Endothelial cell of umbilical vein (primary cell): ENCODE measurements at regions not wholly inside any gene's neighbourhood (a gene's known extent, or its start where the extent isn't known, plus 50 kb on each side); places are given as distances from the start of the nearest gene placed in this dataset.

ENCODE experiments used
- BruUV-seq: library from RNA; stranded (reverse); fragments of 400-500 nt; replicated peaks from 2 replicates; lab custom pipeline; 2021; lab: Mats Ljungman, UMichigan
- CTCF ChIA-PET: fragments of 300-600, 350-600 bp; sonication (Branson Sonifier 250); formaldehyde crosslinking; loops from one replicate; lab custom pipeline; 2021; ENCODE audit warnings: antibody characterized with exemption, inconsistent platforms; lab: Charles Lee
- POLR2A ChIA-PET: fragments of 300-600, 350-600 bp; sonication (Branson Sonifier 250); formaldehyde crosslinking; loops from one replicate; lab custom pipeline; 2021; ENCODE audit warnings: antibody characterized with exemption, inconsistent platforms; lab: Charles Lee
- DNase-seq: peaks from one replicate; pipeline ENCODE4 v3.0.0-alpha.2; 2011; ENCODE audit warnings: low read depth, low spot score
- FAIRE-seq: peaks from 2 replicates; lab custom pipeline; 2011; peaks lifted over from hg19 to GRCh38; lab: Jason Lieb, UNC
- H2AFZ ChIP-seq: 2 replicates; pipeline ENCODE4 v1.6.0; 2012; ENCODE audit warnings: low read depth, low read length, control low read depth, inconsistent platforms
- H3K27ac ChIP-seq: 2 replicates; pipeline ENCODE4 v1.5.1; 2011; ENCODE audit warnings: low read depth, mild to moderate bottlenecking, control low read depth, low read length, moderate library complexity; ENCODE audit not compliant: insufficient read depth
- H3K27me3 ChIP-seq, 2 experiments: 2 replicates each; pipeline versions ENCODE4 v1.6.0 to v1.6.1; 2011; ENCODE audit warnings: low read length in 2 of 2, mixed read lengths in 1 of 2; ENCODE audit not compliant: control insufficient read depth in 2 of 2, insufficient read depth in 2 of 2
- H3K36me3 ChIP-seq, 2 experiments: 2 replicates in 1 of 2; 3 replicates in 1 of 2; pipeline ENCODE4 v1.5.1; 2011; ENCODE audit warnings: low read length in 2 of 2, mild to moderate bottlenecking in 1 of 2, moderate library complexity in 1 of 2; ENCODE audit not compliant: control insufficient read depth in 2 of 2, insufficient read depth in 2 of 2; ENCODE audit errors: extremely low read depth in 1 of 2
- H3K4me1 ChIP-seq: 3 replicates; pipeline ENCODE4 v1.5.1; 2011; ENCODE audit warnings: mild to moderate bottlenecking, low read length; ENCODE audit not compliant: control insufficient read depth, insufficient read depth; ENCODE audit errors: extremely low read depth
- H3K4me2 ChIP-seq: 2 replicates; pipeline ENCODE4 v1.6.1; 2011; ENCODE audit warnings: low read length, control low read depth, mixed read lengths; ENCODE audit not compliant: insufficient read depth
- H3K4me3 ChIP-seq, 3 experiments: fragments of 200-600 bp in 1 of 3; sonication (generic), shearing (Covaris generic) in 1 of 3; replicated peaks in 1 of 3; 2 replicates each; pipeline ENCODE4 v1.5.1; 2011 to 2016; ENCODE audit warnings: control low read depth in 3 of 3, low read length in 3 of 3, mild to moderate bottlenecking in 2 of 3, inconsistent platforms in 1 of 3, low read depth in 1 of 3, moderate library complexity in 1 of 3; ENCODE audit not compliant: insufficient read depth in 1 of 3
- H3K79me2 ChIP-seq: 2 replicates; pipeline ENCODE4 v1.6.0; 2012; ENCODE audit warnings: low read length, inconsistent platforms; ENCODE audit not compliant: control insufficient read depth, insufficient read depth
- H3K9ac ChIP-seq: replicated peaks from 2 replicates; pipeline ENCODE3; 2011; ENCODE audit warnings: low read length, control low read depth; ENCODE audit not compliant: insufficient read depth; ENCODE audit errors: extremely low read depth
- H3K9me1 ChIP-seq: replicated peaks from 3 replicates; pipeline ENCODE4 v1.6.0; 2011; ENCODE audit warnings: mild to moderate bottlenecking, low read length; ENCODE audit not compliant: control insufficient read depth, insufficient read depth; ENCODE audit errors: extremely low read depth
- H3K9me3 ChIP-seq: replicated peaks from 2 replicates; pipeline ENCODE4 v1.5.1; 2012; ENCODE audit warnings: low read length, inconsistent platforms; ENCODE audit not compliant: control insufficient read depth, insufficient read depth
- H4K20me1 ChIP-seq: replicated peaks from 2 replicates; pipeline ENCODE3; 2011; ENCODE audit warnings: mild to moderate bottlenecking, low read length; ENCODE audit not compliant: control insufficient read depth, insufficient read depth; ENCODE audit errors: extremely low read depth
- FOS ChIP-seq: IDR thresholded peaks from 2 replicates; pipeline ENCODE4 v1.6.1; 2011; ENCODE audit warnings: mild to moderate bottlenecking, low read length, moderate library complexity, borderline replicate concordance; ENCODE audit not compliant: insufficient read depth
- GATA2 ChIP-seq: IDR thresholded peaks from 2 replicates; pipeline ENCODE4 v1.7.0; 2011; ENCODE audit warnings: low read depth, mild to moderate bottlenecking, moderate library complexity, mixed read lengths, low read length; ENCODE audit not compliant: insufficient read length, insufficient read depth
- JUN ChIP-seq: IDR thresholded peaks from 2 replicates; pipeline ENCODE4 v1.6.1; 2011; ENCODE audit warnings: borderline replicate concordance, low read depth; ENCODE audit not compliant: insufficient read length, insufficient read depth
- MYC ChIP-seq: IDR thresholded peaks from one replicate; pipeline ENCODE4 v1.6.1; 2011; ENCODE audit warnings: mild to moderate bottlenecking, low read depth, low read length
- dilution Hi-C: fragments of 300-500 bp; cut with MboI; formaldehyde crosslinking; loops from one replicate; pipeline ENCODE4 v1.15.0; 2019; ENCODE audit warnings: low sequenced_read_pairs; ENCODE audit not compliant: extremely low pct_ligation_motif_present
- intact Hi-C: fragments of 100-400 bp; cut with micrococcal nuclease; formaldehyde crosslinking; loops from one replicate; pipeline ENCODE4 v1.10.0; 2022
- TF ChIP-seq, protein P1 (sequence below): IDR thresholded peaks from 2 replicates; pipeline ENCODE4 v1.6.1; 2011; ENCODE audit not compliant: insufficient read depth, insufficient read length

DNA sequence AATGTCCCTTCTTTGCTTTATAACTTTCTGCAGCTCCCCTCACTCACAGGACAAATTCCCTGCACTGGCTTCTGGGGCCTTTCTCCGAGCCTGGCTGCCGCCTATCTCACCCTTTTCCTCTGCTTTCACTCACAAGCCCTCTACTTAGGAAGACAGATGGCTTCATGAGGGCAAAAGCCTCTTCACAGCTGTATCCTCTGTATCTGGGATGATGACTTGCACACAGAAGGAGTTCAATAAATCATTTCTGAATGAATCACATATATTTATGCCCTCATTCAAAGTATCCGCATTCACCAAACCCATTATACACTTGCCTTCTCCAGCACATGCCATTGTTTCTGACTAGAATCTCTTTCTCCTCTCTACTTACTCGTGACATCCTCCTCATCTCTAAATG lies 159.0 kb upstream of the RIPOR2 start:
- Histone ChIP-seq H3K9ac (no peak overlapping the region), H3K36me3 (no peaks in the 10 kb centered on the region), H3K27ac (no peak overlapping the region), H2AFZ (no peak overlapping the region), H3K4me1 (peaks cover under 1% of the 10 kb centered on the region), H3K27me3 (no peaks in the 10 kb centered on the region), H3K4me3 (no peak overlapping the region), H3K9me1 (no peaks in the 10 kb centered on the region), H3K9me3 (no peaks in the 10 kb centered on the region), H3K4me2 (no peak overlapping the region), H3K79me2 (no peaks in the 10 kb centered on the region), H4K20me1 (no peaks in the 10 kb centered on the region)
- intact Hi-C loops (no loop called here), dilution Hi-C loops (no loop called here)
- TF ChIP-seq FOS (peak; percentile 29), MYC (no peak), JUN (peak; percentile 62)
- ChIA-PET POLR2A (interaction anchor here (1.2 kb wide), 1 partner anchor 9 kb away, joined by 5 read pairs; no protein-coding TSS in a partner anchor), CTCF (interaction anchor here (0.9 to 1.8 kb wide), 3 partner anchors 9 to 129 kb away, joined by 3 to 4 read pairs (median 4); no protein-coding TSS in a partner anchor)
- DNase-seq (peak; percentile 90), FAIRE-seq (peak; percentile 66)
- BruUV-seq, result no TSS peak

DNA sequence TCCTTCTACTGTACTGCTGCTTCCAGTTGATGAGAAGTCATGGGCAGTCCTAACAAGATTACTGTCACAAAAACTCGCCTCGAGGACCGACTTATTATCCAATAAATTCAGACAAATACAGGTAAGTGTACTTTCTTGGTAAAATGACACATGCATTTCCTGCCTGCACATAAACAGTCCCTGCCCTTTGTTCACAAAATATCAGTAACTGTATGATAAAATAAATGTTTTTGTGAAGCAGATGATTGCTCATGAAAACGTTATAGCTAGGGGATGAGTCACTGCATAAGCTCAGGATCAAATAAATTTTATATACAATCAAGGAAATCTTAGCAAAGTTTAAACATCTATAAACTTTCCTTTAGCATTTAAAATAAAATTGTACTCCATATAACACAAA lies 164.5 kb upstream of the RIPOR2 start:
- no peak for DNase-seq
- ChIA-PET CTCF (interaction anchor here (0.7 to 1.0 kb wide), 3 partner anchors 14 to 56 kb away, joined by 3 to 4 read pairs (median 4); no protein-coding TSS in a partner anchor), POLR2A (no interaction called here)
- Histone ChIP-seq H3K4me1 (no peaks in the 10 kb centered on the region), H3K9ac (no peak overlapping the region), H3K9me1 (no peaks in the 10 kb centered on the region), H3K9me3 (no peaks in the 10 kb centered on the region), H3K4me3 (no peak overlapping the region), H3K27ac (no peak overlapping the region), H4K20me1 (no peaks in the 10 kb centered on the region), H3K36me3 (no peaks in the 10 kb centered on the region), H3K27me3 (no peaks in the 10 kb centered on the region), H3K79me2 (no peaks in the 10 kb centered on the region), H2AFZ (no peak overlapping the region), H3K4me2 (no peak overlapping the region)
- intact Hi-C loops, result no loop called here
- no peak for FAIRE-seq
- TF ChIP-seq FOS, result peak; percentile 37
- TF ChIP-seq, protein P1, sequence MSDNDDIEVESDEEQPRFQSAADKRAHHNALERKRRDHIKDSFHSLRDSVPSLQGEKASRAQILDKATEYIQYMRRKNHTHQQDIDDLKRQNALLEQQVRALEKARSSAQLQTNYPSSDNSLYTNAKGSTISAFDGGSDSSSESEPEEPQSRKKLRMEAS, result no peak
- TF ChIP-seq MYC, result no peak
- peak; percentile 13 for TF ChIP-seq JUN
- no peak for TF ChIP-seq GATA2
- dilution Hi-C loops, result no loop called here
- no TSS peak for BruUV-seq
